ENCODE measurements at regions not wholly inside any gene's neighbourhood (a gene's known extent, or its start where the extent isn't known, plus 50 kb on each side); places are given as distances from the start of the nearest gene placed in this dataset.
"Not testable (repeated sequence)": the region's sequence is repeated elsewhere in the genome, so short reads cannot be mapped to it uniquely, and the experiment has no call there.

- DNase-seq: no peak
Measured at GRCh38 chr7:131845573-131846314, 289.3 kb upstream of the PODXL start.

GRCh38 chr7:131844369-131844768, 287.9 kb upstream of the PODXL start:
- no peak for DNase-seq

DNA sequence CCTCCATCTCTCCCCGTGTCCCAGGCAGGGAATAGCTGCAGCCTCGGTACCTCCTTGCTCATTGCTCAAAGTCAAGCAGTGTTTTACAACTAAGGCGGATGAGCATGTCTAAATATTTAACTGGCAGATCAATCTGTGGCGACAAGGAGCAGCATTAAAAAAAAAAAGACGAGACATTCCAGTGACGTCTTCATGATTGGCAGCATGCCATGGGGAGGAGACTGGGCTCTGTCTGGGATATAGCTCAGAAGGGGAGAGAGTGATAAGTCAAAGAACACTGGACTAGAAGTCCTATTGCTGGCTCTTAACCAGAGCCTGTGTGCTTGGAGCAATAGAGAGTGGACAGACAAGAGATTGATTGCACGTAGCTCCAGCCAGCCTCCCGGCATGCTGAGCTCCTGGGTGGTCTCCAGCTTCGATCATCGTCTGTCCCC, 287.5 kb upstream of the PODXL start:
- DNase-seq: peak; percentile 57

GRCh38 chr7:131839967-131840690, 283.7 kb upstream of the PODXL start:
- DNase-seq: no peak

DNA sequence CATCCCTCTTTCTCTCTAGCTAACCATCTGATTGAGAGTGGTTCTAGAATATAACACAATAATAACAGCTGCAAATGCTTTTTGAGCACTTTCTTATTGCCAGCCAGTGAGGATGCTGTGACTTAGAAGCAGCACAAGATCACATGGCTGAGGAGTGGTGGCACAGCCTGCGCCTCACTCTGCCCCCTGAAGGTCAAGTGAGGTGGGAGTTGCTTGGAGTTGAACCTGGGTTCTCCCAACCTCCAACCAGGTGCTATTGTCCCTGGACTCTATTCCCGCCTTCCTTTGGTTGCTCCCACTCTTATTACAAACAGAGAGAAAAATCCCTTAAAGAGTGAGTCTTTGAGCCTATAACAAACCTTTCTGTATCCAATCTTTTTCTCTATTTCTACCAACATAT, 280.3 kb upstream of the PODXL start:
- no peak for DNase-seq

DNA sequence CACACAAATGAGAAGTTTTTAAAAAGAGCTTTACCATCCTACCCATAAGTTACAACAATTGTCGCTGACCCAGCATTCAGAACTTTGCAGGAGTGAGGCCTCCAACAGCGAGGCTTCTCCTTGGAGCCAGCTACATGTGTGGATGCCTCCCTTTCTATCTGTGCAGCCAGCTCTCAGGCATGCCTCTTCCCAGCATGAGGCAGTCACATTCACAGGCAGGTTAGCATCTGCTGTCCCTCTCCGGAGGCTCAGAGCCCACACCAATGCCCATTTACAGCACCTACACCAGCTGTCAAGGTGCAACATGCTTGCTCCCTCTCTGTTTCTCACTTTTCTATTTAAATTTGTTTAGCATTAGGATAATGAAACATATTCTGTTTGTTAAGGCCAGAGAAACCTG, 278.7 kb upstream of the PODXL start:
- no peak for DNase-seq

- DNase-seq: no peak
Measured at GRCh38 chr7:131830681-131831080, 274.3 kb upstream of the PODXL start.

- no peak for DNase-seq
Measured at GRCh38 chr7:131829947-131830558, 273.6 kb upstream of the PODXL start.

- DNase-seq: no peak
Measured at GRCh38 chr7:131827421-131827820, 271.0 kb upstream of the PODXL start.

- DNase-seq: no peak
Measured at GRCh38 chr7:131826960-131827359, 270.5 kb upstream of the PODXL start.

- DNase-seq: not testable (repeated sequence)
Measured at GRCh38 chr7:131823961-131824440, 267.6 kb upstream of the PODXL start.

GRCh38 chr7:131819891-131820290, 263.5 kb upstream of the PODXL start:
- DNase-seq: no peak

GRCh38 chr7:131816391-131817007, 260.1 kb upstream of the PODXL start:
- no peak for DNase-seq

- no peak for DNase-seq
Measured at GRCh38 chr7:131808736-131809135, 252.3 kb upstream of the PODXL start.

DNA sequence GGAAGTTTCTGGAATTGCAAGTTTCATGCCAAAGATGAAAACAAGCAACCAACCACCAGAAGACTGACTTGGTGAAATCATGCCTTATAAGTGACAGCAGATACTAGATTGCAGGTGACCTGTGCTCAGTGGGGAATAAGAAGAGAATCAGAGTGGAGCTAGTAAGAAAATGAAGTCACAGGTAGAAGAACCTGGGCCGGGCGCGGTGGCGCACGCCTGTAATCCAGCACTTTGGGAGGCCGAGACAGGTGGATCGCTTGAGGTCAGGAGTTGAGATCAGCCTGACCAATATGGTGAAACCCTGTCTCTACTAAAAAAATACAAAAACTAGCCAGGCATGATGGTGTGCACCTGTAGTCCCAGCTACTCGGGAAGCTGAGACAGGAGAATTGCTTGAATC, 251.7 kb upstream of the PODXL start:
- not testable (repeated sequence) for DNase-seq

DNA sequence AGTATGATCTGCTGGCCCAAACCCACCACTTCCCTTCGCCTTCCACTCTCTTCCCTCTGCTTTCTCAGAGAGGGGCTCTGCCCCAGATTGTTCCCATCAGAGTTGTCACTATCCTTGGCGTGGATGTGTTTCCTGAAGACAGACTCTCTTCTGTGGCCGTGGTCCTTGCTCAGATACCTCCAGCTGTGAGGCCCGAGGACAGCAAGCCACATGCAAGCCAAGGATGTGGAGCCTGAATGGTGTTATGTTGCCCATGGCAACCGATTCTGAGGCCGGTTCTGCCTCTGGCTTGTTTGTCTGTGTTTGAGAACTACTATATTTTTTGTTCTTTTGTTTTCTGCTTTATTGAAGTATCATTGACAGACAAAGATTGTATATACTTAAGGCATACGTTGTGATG, 247.4 kb upstream of the PODXL start:
- no peak for DNase-seq

DNA sequence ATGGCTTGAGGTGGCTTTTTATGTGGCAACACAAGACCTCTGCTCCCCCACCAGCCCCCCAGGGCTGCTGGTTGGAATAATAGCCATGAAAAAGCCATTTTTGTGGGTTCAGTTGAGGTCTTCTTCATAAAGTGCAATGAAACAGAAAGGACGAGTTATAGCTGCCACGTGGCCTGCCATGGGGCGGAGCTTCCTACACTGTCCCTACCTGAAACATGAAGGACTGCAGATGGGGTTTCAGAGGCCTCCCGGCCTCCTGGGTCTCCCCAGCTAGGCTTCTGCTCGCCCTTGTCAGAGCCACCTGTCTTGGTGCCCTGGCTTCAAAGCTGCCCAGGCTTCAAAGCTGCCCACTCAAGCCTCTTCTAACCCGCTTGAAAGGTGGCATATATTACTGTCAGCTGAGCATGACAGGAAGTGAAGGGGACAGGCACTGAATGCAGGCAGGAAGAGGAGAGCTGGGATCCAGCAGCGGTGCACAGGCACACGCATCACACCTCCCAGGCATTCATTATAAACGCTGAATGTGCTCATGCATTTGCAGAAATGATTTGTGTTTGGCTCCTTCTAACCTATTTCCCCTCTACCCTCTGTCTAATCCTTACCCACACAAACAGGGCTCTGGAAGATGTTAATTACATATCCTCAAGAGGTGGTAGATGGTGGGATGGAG, 245.9 kb upstream of the PODXL start:
- no peak for DNase-seq

DNA sequence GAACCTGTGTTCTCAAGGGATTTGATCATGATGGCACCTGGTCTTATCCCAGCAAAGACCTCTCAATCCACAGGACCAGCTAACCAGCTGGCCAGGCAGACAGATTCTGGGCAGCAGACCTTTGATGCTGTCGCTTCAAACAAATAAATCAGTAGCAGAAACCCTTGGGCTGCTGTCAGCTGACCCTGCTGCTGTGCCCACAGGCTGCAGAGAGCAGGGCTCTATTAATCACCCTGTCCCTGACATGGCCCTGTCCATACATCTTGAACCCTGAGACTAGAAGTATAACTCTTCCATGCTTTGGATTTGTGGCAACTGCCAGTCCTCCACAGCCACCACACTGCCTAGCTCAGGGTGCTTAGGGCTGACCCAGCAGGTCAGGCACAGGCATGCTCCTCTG, 244.1 kb upstream of the PODXL start:
- DNase-seq: no peak

GRCh38 chr7:131800008-131800407, 243.6 kb upstream of the PODXL start:
- no peak for DNase-seq

DNA sequence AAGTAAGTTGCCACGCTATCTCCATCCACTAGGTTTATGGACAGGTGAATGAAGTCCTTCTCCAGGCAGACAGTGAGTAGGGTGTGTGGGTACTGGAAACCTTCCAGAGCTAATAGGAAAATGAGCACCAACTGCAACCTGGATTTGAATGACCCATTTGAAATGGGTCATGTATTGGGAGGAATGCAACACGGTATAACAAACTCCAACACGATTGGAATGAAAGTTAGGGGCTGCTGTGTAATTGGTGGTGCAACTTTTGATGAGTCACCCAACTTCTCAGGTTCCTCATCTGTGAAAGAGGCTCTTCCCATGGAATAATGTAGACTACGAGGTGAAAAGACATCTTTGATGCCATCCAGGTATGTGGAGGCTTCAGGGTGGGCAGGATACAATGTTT, 241.4 kb upstream of the PODXL start:
- DNase-seq: no peak

DNA sequence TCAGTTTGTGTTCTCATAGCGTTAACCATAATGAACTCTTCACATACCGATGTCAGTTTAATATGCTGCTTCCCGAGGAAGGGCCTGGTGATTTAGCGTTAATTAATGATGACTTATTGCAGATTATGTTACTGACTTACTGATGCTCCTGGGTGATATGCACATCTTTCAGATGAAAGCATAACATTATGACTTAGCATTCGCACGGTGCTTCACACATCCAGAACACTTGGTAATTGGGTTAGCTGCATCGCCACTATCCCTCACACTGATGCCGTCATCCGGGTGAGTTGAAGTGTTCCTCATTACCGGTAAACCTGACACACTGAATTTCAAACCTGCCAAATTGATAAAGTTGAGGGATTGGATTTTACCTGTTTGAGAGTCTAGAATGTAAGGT, 239.0 kb upstream of the PODXL start:
- DNase-seq: no peak

DNA sequence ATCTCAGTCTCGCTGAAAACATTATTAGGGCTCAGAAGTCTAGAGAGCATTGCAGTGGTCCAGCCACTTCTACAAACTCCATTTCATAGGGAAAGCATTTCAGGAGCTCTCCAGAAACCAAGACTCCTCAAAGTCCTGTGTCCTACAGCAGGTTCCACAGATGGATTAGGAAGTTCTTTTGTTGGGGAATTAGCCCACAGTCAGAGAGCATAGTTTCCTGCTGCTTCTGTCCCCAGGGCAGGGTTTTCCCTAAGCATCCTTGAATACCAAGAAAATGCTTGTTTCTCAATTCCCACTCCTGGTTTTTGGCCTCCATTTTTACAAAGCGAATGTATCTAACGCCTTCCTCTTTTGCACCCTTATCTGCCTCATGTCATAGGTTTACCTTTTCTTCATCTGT, 235.9 kb upstream of the PODXL start:
- DNase-seq: no peak

DNA sequence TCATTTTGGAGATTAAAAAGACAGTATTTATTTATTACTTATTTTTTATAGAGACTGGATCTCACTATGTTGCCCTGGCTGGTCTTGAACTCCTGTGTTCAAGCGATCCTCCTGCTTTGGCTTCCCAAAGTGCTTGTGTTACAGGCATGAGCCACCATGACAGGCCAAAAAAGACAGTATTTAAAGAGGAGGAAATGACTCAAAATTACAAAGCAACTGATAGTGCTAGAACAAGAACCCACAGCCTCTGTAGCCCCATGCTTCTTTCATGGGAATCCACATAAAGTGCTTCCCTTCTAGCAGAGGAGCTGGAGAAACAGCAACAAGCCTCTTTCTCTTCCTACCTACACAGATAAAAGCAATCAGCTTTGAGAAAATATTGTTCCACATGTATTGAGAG, 230.7 kb upstream of the PODXL start:
- no peak for DNase-seq
